IMR-90 (cell line): ENCODE measurements at regions not wholly inside any gene's neighbourhood (a gene's known extent, or its start where the extent isn't known, plus 50 kb on each side); places are given as distances from the start of the nearest gene placed in this dataset.

Experiments used
- ATAC-seq: fragments of 200-7000 bp; cut with Tn5 transposase; 2 replicates; pipeline ENCODE4 v1.9.1; 2020; ENCODE audit warnings: low read depth, mild to moderate bottlenecking, moderate library complexity
- BruUV-seq: library from RNA; stranded (reverse); fragments of 400-500 nt; replicated peaks from 2 replicates; lab custom pipeline; 2021; lab: Mats Ljungman, UMichigan
- CTCF ChIA-PET: fragments of 300-600 bp; formaldehyde crosslinking; extraction: SDS; loops from one replicate; lab custom pipeline; 2021; ENCODE audit warnings: antibody characterized with exemption; lab: Yijun Ruan, JAX
- POLR2A ChIA-PET: fragments of 300-600 bp; sonication (Branson Sonifier 250); formaldehyde crosslinking; loops from one replicate; lab custom pipeline; 2022; ENCODE audit warnings: antibody characterized with exemption; ENCODE audit not compliant: unreplicated experiment; lab: Charles Lee
- DNase-seq: peaks from one replicate; pipeline ENCODE4 v3.0.0; 2013
- H2AFZ ChIP-seq: replicated peaks from 2 replicates; pipeline ENCODE3; 2013; ENCODE audit warnings: low read length, mild to moderate bottlenecking; ENCODE audit not compliant: poor library complexity
- H2AK5ac ChIP-seq: 2 replicates; pipeline ENCODE4 v1.6.1; 2013; ENCODE audit warnings: low read depth, low read length, inconsistent platforms
- H2AK9ac ChIP-seq: replicated peaks from 2 replicates; pipeline ENCODE3; 2013; ENCODE audit warnings: mild to moderate bottlenecking, low read depth, low read length, moderate library complexity; ENCODE audit not compliant: poor library complexity
- H2BK120ac ChIP-seq: 2 replicates; pipeline ENCODE4 v1.6.1; 2013; ENCODE audit warnings: low read depth, low read length, inconsistent platforms
- H2BK15ac ChIP-seq: 3 replicates; pipeline ENCODE4 v1.6.1; 2013; ENCODE audit warnings: low read depth, low read length, inconsistent platforms
- H2BK20ac ChIP-seq: 2 replicates; pipeline ENCODE4 v1.6.1; 2013; ENCODE audit warnings: low read depth, mild to moderate bottlenecking, inconsistent platforms, low read length, moderate library complexity
- H2BK5ac ChIP-seq: 2 replicates; pipeline ENCODE4 v1.6.1; 2013; ENCODE audit warnings: mild to moderate bottlenecking, low read depth, low read length, inconsistent platforms; ENCODE audit not compliant: poor library complexity, severe bottlenecking
- H3K14ac ChIP-seq: replicated peaks from 2 replicates; pipeline ENCODE4 v1.6.1; 2013; ENCODE audit warnings: low read depth, low read length, inconsistent platforms
- H3K18ac ChIP-seq: 2 replicates; pipeline ENCODE4 v1.6.1; 2013; ENCODE audit warnings: low read depth, low read length, control low read depth
- H3K23ac ChIP-seq: 2 replicates; pipeline ENCODE4 v1.6.1; 2013; ENCODE audit warnings: low read depth, low read length, inconsistent platforms
- H3K27ac ChIP-seq: 2 replicates; pipeline ENCODE4 v1.5.1; 2013; ENCODE audit warnings: mild to moderate bottlenecking, control low read depth, low read length; ENCODE audit not compliant: insufficient read depth
- H3K27me3 ChIP-seq: 2 replicates; pipeline ENCODE4 v1.6.1; 2013; ENCODE audit warnings: low read length; ENCODE audit not compliant: control insufficient read depth, insufficient read depth
- H3K36me3 ChIP-seq: 2 replicates; pipeline ENCODE4 v1.6.1; 2013; ENCODE audit warnings: low read length, mixed read lengths; ENCODE audit not compliant: control insufficient read depth, insufficient read depth
- H3K4ac ChIP-seq: 2 replicates; pipeline ENCODE4 v1.6.1; 2013; ENCODE audit warnings: low read depth, low read length, inconsistent platforms
- H3K4me1 ChIP-seq: 2 replicates; pipeline ENCODE4 v1.6.1; 2013; ENCODE audit warnings: low read length, mixed read lengths; ENCODE audit not compliant: control insufficient read depth, insufficient read depth
- H3K4me2 ChIP-seq: 2 replicates; pipeline ENCODE4 v1.6.1; 2013; ENCODE audit warnings: low read depth, mild to moderate bottlenecking, control low read depth, low read length, moderate library complexity
- H3K4me3 ChIP-seq: 2 replicates; pipeline ENCODE4 v1.5.1; 2013; ENCODE audit warnings: low read depth, mild to moderate bottlenecking, control low read depth, low read length, moderate library complexity; ENCODE audit not compliant: insufficient read depth
- H3K56ac ChIP-seq: 2 replicates; pipeline ENCODE4 v1.6.1; 2013; ENCODE audit warnings: low read length, inconsistent platforms; ENCODE audit not compliant: insufficient read depth; ENCODE audit errors: extremely low read depth
- H3K79me1 ChIP-seq, 2 experiments: 2 replicates each; pipeline ENCODE4 v1.6.1; 2013; ENCODE audit warnings: low read length in 2 of 2, inconsistent platforms in 1 of 2, low read depth in 1 of 2
- H3K9ac ChIP-seq: 2 replicates; pipeline ENCODE4 v1.6.1; 2013; ENCODE audit warnings: low read depth, low read length, control low read depth
- H3K9me1 ChIP-seq: 2 replicates; pipeline ENCODE4 v1.6.1; 2013; ENCODE audit warnings: low read length, inconsistent platforms; ENCODE audit not compliant: insufficient read depth
- H3K9me3 ChIP-seq: 2 replicates; pipeline ENCODE4 v1.6.1; 2013; ENCODE audit warnings: low read length; ENCODE audit not compliant: control insufficient read depth, insufficient read depth
- H4K20me1 ChIP-seq: 2 replicates; pipeline ENCODE4 v1.6.1; 2013; ENCODE audit warnings: low read length, inconsistent platforms; ENCODE audit not compliant: insufficient read depth
- H4K5ac ChIP-seq: 2 replicates; pipeline ENCODE4 v1.6.1; 2013; ENCODE audit warnings: mild to moderate bottlenecking, low read depth, low read length, control low read depth
- H4K8ac ChIP-seq, 2 experiments: 2 replicates each; pipeline ENCODE4 v1.6.1; 2013; ENCODE audit warnings: low read depth in 2 of 2, low read length in 2 of 2, control low read depth in 1 of 2, inconsistent platforms in 1 of 2
- H4K91ac ChIP-seq: 2 replicates; pipeline ENCODE4 v1.6.1; 2013; ENCODE audit warnings: low read depth, low read length, inconsistent platforms; ENCODE audit not compliant: insufficient read depth
- BHLHE40 ChIP-seq: fragments of 150-350 bp; IDR thresholded peaks from 2 replicates; pipeline ENCODE4 v1.6.1; 2016; ENCODE audit warnings: mild to moderate bottlenecking, low read depth, low read length
- CEBPB ChIP-seq: IDR thresholded peaks from 2 replicates; pipeline ENCODE4 v1.6.1; 2012; ENCODE audit warnings: low read depth, low read length, improper control_type of control experiment
- CHD1 ChIP-seq: IDR thresholded peaks from 2 replicates; pipeline ENCODE4 v1.6.1; 2012; ENCODE audit warnings: low read depth, low read length, improper control_type of control experiment
- FOS ChIP-seq: fragments of 150-350 bp; IDR thresholded peaks from 2 replicates; pipeline ENCODE4 v1.6.1; 2016; ENCODE audit warnings: low read depth, low read length
- MAFK ChIP-seq: IDR thresholded peaks from 2 replicates; pipeline ENCODE4 v1.6.1; 2012; ENCODE audit warnings: low read depth, low read length, improper control_type of control experiment
- MAZ ChIP-seq: IDR thresholded peaks from 2 replicates; pipeline ENCODE4 v1.6.1; 2012; ENCODE audit warnings: low read depth, mild to moderate bottlenecking, low read length, improper control_type of control experiment, moderate library complexity, borderline replicate concordance
- MXI1 ChIP-seq: IDR thresholded peaks from 2 replicates; pipeline ENCODE4 v1.6.1; 2012; ENCODE audit warnings: low read depth, mild to moderate bottlenecking, low read length, moderate library complexity, borderline replicate concordance
- NFE2L2 ChIP-seq: fragments of 150-350 bp; IDR thresholded peaks from 2 replicates; pipeline ENCODE4 v1.6.1; 2016; ENCODE audit warnings: low read depth, mild to moderate bottlenecking, low read length
- POLR2A ChIP-seq: IDR thresholded peaks from 2 replicates; pipeline ENCODE4 v1.6.1; 2012; ENCODE audit warnings: mild to moderate bottlenecking, low read depth, low read length
- RAD21 ChIP-seq: IDR thresholded peaks from 2 replicates; pipeline ENCODE4 v1.6.1; 2012; ENCODE audit warnings: low read length, improper control_type of control experiment
- RCOR1 ChIP-seq: IDR thresholded peaks from 2 replicates; pipeline ENCODE4 v1.6.1; 2012; ENCODE audit warnings: mild to moderate bottlenecking, low read length, improper control_type of control experiment; ENCODE audit not compliant: insufficient replicate concordance
- RFX5 ChIP-seq: IDR thresholded peaks from 2 replicates; pipeline ENCODE4 v1.8.0; 2012; ENCODE audit warnings: low read depth, mild to moderate bottlenecking, low read length, moderate library complexity
- SMC3 ChIP-seq: fragments of 150-350 bp; IDR thresholded peaks from 2 replicates; pipeline ENCODE4 v1.6.1; 2016; ENCODE audit warnings: low read depth, mild to moderate bottlenecking, antibody characterized with exemption, low read length, moderate library complexity
- WGBS, 2 experiments: methylation state at CpG; one replicate each; pipeline versions ENCODE4 v1.1.5 to v1.1.7; 2013; ENCODE audit warnings: missing lambda C conversion rate in 2 of 2; ENCODE audit not compliant: insufficient read length in 1 of 2; ENCODE audit errors: extremely low coverage in 2 of 2; 5-methylcytosine and 5-hydroxymethylcytosine counted together
- dilution Hi-C: fragments of 300-500 bp; cut with HindIII; formaldehyde crosslinking; loops from one replicate; pipeline ENCODE4 v1.14.3; 2018; ENCODE audit warnings: low sequenced_read_pairs; ENCODE audit not compliant: unreplicated experiment
- in situ Hi-C: fragments of 300-500 bp; cut with MboI; formaldehyde crosslinking; loops from 3 replicates; pipeline ENCODE4 v1.14.3; 2019; ENCODE audit warnings: low sequenced_read_pairs, inconsistent platforms, mixed read lengths
- intact Hi-C: fragments of 100-400 bp; cut with micrococcal nuclease; formaldehyde crosslinking; loops from 2 replicates; pipeline ENCODE4 v1.10.0; 2022
- TF ChIP-seq, protein P1 (sequence below): conservative IDR thresholded peaks from 2 replicates; pipeline ENCODE4 v1.5.1; 2012; ENCODE audit warnings: mild to moderate bottlenecking, low read depth, low read length, improper control_type of control experiment
- TF ChIP-seq, protein P2 (sequence below): fragments of 150-350 bp; IDR thresholded peaks from 2 replicates; pipeline ENCODE4 v1.6.1; 2017; ENCODE audit warnings: mild to moderate bottlenecking, antibody characterized with exemption, low read length, low read depth

DNA sequence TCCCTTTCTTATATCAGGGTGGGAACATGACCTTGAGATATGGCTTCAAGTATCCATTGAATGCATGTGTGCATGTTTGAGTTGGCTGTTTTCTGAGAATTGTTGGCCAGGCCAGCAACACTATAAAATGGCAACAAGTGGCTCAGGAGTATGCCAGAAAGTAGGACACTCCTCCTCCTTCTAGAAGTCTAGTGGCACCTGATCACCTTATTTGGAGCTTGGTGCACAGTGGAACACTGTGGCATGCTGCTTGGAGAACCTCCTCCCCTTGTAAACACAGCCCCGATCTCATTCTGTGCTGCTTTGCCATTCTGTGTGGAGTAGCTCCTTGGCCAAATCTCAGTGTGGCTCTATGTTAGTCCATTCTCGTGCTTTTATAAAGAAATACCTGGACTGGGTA lies 114.8 kb upstream of the NDN start:
- dilution Hi-C loops (no loop called here), intact Hi-C loops (no loop called here), in situ Hi-C loops (no loop called here)
- Histone ChIP-seq H3K18ac (no peak overlapping the region), H2BK20ac (no peak overlapping the region), H3K4ac (no peak overlapping the region), H2AFZ (no peak overlapping the region), H3K14ac (no peak overlapping the region), H4K8ac (no peak overlapping the region), H2AK9ac (no peak overlapping the region), H4K20me1 (no peaks in the 10 kb centered on the region), H4K5ac (no peak overlapping the region), H3K79me1 (no peaks in the 10 kb centered on the region), H3K23ac (no peak overlapping the region), H3K4me2 (no peak overlapping the region), H3K4me1 (no peaks in the 10 kb centered on the region), H2BK5ac (no peak overlapping the region), H3K9me1 (no peaks in the 10 kb centered on the region), H3K27me3 (no peaks in the 10 kb centered on the region), H3K9ac (no peak overlapping the region), H4K91ac (no peak overlapping the region), H2BK15ac (no peak overlapping the region), H2BK120ac (no peak overlapping the region), H2AK5ac (no peak overlapping the region), H3K9me3 (peaks cover 20% of the 10 kb centered on the region), H3K27ac (no peak overlapping the region), H3K56ac (no peak overlapping the region), H3K36me3 (no peaks in the 10 kb centered on the region), H3K4me3 (no peak overlapping the region)
- TF ChIP-seq NFE2L2 (no peak), SMC3 (no peak), RFX5 (no peak), RCOR1 (no peak), CHD1 (no peak), MAFK (no peak), MXI1 (no peak), RAD21 (no peak), BHLHE40 (no peak), CEBPB (no peak), MAZ (no peak), FOS (no peak), POLR2A (no peak)
- TF ChIP-seq, protein P1, sequence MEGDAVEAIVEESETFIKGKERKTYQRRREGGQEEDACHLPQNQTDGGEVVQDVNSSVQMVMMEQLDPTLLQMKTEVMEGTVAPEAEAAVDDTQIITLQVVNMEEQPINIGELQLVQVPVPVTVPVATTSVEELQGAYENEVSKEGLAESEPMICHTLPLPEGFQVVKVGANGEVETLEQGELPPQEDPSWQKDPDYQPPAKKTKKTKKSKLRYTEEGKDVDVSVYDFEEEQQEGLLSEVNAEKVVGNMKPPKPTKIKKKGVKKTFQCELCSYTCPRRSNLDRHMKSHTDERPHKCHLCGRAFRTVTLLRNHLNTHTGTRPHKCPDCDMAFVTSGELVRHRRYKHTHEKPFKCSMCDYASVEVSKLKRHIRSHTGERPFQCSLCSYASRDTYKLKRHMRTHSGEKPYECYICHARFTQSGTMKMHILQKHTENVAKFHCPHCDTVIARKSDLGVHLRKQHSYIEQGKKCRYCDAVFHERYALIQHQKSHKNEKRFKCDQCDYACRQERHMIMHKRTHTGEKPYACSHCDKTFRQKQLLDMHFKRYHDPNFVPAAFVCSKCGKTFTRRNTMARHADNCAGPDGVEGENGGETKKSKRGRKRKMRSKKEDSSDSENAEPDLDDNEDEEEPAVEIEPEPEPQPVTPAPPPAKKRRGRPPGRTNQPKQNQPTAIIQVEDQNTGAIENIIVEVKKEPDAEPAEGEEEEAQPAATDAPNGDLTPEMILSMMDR = no peak
- TF ChIP-seq, protein P2, sequence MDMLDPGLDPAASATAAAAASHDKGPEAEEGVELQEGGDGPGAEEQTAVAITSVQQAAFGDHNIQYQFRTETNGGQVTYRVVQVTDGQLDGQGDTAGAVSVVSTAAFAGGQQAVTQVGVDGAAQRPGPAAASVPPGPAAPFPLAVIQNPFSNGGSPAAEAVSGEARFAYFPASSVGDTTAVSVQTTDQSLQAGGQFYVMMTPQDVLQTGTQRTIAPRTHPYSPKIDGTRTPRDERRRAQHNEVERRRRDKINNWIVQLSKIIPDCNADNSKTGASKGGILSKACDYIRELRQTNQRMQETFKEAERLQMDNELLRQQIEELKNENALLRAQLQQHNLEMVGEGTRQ = no peak
- POLR2A ChIA-PET = no interaction called here
- no peak for ATAC-seq
- WGBS, 2 experiments = no CpG with 5 or more reads among the region's 2 CpGs
- CTCF ChIA-PET = no interaction called here
- DNase-seq = no peak
- no TSS peak for BruUV-seq
